ENCODE measurements at regions not wholly inside any gene's neighbourhood (a gene's known extent, or its start where the extent isn't known, plus 50 kb on each side); places are given as distances from the start of the nearest gene placed in this dataset.

GRCh38 chr11:110786226-110786902 lies 74.1 kb upstream of the ARHGAP20 start:
- TF ChIP-seq CTCF (IDR thresholded peaks at IDR 0.05) (no peak), POLR2A (IDR thresholded peaks at IDR 0.05) (no peak)
